PC-3 (cell line): ENCODE measurements at regions not wholly inside any gene's neighbourhood (a gene's known extent, or its start where the extent isn't known, plus 50 kb on each side); places are given as distances from the start of the nearest gene placed in this dataset.

Experiments used
- EZH2 ChIP-seq: fragments of 300-600 bp; sonication (generic); IDR thresholded peaks from one replicate; pipeline ENCODE4 v1.6.1; 2017; ENCODE audit warnings: antibody characterized with exemption, mild to moderate bottlenecking, low read length; ENCODE audit not compliant: unreplicated experiment
- EZH2phosphoT487 ChIP-seq: fragments of 300-600 bp; sonication (generic); IDR thresholded peaks from 2 replicates; pipeline ENCODE4 v1.6.1; 2018; ENCODE audit warnings: mild to moderate bottlenecking, antibody characterized with exemption, low read length, borderline replicate concordance
- TF ChIP-seq, protein P1 (sequence below): fragments of 300-600 bp; sonication (generic); conservative IDR thresholded peaks from 2 replicates; pipeline ENCODE4 v1.5.1; 2017; ENCODE audit warnings: antibody characterized with exemption, low read depth, mild to moderate bottlenecking, low read length

DNA sequence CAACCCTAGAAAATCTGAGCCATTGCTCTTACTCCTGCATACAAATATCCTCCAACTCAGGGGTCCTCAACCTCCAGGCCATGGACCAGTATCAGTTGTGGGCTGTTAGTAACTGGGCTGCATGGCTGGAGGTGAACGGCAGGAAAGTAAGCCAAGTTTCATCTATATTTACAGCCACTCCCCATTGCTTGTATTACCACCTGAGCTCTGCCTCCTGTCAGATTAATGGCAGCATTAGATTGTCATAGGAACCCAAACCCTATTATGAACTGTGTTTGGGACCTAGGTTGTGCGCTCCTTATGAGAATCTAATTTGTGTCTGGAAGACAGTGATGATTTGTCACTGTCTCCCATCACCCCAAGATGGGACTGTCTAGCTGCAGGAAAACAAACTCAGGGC is 246.5 kb upstream of the CDIN1 start:
- TF ChIP-seq EZH2phosphoT487 (no peak), EZH2 (no peak)
- TF ChIP-seq, protein P1, sequence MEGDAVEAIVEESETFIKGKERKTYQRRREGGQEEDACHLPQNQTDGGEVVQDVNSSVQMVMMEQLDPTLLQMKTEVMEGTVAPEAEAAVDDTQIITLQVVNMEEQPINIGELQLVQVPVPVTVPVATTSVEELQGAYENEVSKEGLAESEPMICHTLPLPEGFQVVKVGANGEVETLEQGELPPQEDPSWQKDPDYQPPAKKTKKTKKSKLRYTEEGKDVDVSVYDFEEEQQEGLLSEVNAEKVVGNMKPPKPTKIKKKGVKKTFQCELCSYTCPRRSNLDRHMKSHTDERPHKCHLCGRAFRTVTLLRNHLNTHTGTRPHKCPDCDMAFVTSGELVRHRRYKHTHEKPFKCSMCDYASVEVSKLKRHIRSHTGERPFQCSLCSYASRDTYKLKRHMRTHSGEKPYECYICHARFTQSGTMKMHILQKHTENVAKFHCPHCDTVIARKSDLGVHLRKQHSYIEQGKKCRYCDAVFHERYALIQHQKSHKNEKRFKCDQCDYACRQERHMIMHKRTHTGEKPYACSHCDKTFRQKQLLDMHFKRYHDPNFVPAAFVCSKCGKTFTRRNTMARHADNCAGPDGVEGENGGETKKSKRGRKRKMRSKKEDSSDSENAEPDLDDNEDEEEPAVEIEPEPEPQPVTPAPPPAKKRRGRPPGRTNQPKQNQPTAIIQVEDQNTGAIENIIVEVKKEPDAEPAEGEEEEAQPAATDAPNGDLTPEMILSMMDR, result no peak
